ENCODE measurements at regions not wholly inside any gene's neighbourhood (a gene's known extent, or its start where the extent isn't known, plus 50 kb on each side); places are given as distances from the start of the nearest gene placed in this dataset.
A peak's percentile ranks its signal among the peaks of the same experiment; 100 is the strongest.

DNA sequence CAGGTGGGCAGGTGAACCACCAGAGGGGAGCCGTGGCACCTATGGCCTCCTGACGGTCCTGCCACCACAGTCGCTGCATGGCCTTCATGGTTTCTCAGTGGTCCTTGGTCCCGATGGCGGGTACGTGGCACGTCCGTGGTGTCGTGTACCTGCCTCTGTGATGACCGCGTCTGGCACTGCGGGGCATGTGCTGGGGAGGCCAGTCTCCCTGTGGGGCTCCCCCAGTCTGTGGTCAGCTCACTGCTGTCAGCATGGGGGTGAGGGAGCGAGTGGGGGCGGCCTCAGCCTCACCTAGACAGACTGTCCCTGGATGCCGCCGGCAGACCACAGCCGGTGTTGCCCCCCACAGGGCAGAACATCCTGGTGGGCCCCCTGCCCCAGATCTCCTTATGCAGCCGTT, 267.2 kb downstream of the SEC23A start:
- no peaks in the 10 kb centered on the region for H3K36me3 Mint-ChIP-seq
- Histone ChIP-seq H3K4me2 (replicated peaks; ENCODE audit: extremely low read depth, low read length, poor library complexity, severe bottlenecking) (no peak overlapping the region), H3K4me1 (ENCODE audit: control insufficient read depth in 1 of 2, insufficient read depth in 2 of 2, low read length in 2 of 2) (no peaks in the 10 kb centered on the region), H3K9me3 (replicated peaks in 1 of 2; ENCODE audit: control insufficient read depth in 1 of 2, insufficient read depth in 1 of 2, low read length in 2 of 2) (no peaks in the 10 kb centered on the region), H3K36me3 (replicated peaks in 1 of 2; ENCODE audit: control insufficient read depth in 1 of 2, insufficient read depth in 2 of 2, low read length in 2 of 2) (no peaks in the 10 kb centered on the region), H3K27ac (ENCODE audit: low read depth in 1 of 2, low read length in 2 of 2) (no peak overlapping the region), H3K27me3 (ENCODE audit: control insufficient read depth in 2 of 2, insufficient read depth in 2 of 2, low read length in 2 of 2) (no peaks in the 10 kb centered on the region), H3K4me3 (replicated peaks in 1 of 3; ENCODE audit: low read depth in 2 of 3, low read length in 3 of 3) (no peak overlapping the region), H4K20me1 (ENCODE audit: insufficient read depth, low read length) (no peaks in the 10 kb centered on the region), H3K9ac (ENCODE audit: insufficient read depth, low read length, poor library complexity, severe bottlenecking) (no peak overlapping the region), H2AFZ (ENCODE audit: insufficient read depth, low read depth, low read length, poor library complexity, severe bottlenecking) (no peak overlapping the region), H3K79me2 (ENCODE audit: insufficient read depth, low read length) (no peaks in the 10 kb centered on the region)
- TF ChIP-seq, protein P1, sequence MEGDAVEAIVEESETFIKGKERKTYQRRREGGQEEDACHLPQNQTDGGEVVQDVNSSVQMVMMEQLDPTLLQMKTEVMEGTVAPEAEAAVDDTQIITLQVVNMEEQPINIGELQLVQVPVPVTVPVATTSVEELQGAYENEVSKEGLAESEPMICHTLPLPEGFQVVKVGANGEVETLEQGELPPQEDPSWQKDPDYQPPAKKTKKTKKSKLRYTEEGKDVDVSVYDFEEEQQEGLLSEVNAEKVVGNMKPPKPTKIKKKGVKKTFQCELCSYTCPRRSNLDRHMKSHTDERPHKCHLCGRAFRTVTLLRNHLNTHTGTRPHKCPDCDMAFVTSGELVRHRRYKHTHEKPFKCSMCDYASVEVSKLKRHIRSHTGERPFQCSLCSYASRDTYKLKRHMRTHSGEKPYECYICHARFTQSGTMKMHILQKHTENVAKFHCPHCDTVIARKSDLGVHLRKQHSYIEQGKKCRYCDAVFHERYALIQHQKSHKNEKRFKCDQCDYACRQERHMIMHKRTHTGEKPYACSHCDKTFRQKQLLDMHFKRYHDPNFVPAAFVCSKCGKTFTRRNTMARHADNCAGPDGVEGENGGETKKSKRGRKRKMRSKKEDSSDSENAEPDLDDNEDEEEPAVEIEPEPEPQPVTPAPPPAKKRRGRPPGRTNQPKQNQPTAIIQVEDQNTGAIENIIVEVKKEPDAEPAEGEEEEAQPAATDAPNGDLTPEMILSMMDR (IDR thresholded peaks at IDR 0.05), result no peak
- no peak for DNase-seq
- H3K27ac Mint-ChIP-seq, result no peak overlapping the region
- WGBS (ENCODE audit: insufficient coverage), result 93% methylated on average over 12 of the region's 18 CpGs
- H3K27me3 Mint-ChIP-seq (ENCODE audit: low read depth in 3 of 3), result peaks cover 0 to 2% (median 0%) of the 10 kb centered on the region in 3 donors
- intact Hi-C loops (cut with micrococcal nuclease), result no loop called here
- peaks cover 17% of the 10 kb centered on the region for H3K4me1 Mint-ChIP-seq
- H3K9me3 Mint-ChIP-seq, result peaks cover 0 to 4% (median 0%) of the 10 kb centered on the region in 7 donors
- H3K4me3 Mint-ChIP-seq, result no peak overlapping the region

DNA sequence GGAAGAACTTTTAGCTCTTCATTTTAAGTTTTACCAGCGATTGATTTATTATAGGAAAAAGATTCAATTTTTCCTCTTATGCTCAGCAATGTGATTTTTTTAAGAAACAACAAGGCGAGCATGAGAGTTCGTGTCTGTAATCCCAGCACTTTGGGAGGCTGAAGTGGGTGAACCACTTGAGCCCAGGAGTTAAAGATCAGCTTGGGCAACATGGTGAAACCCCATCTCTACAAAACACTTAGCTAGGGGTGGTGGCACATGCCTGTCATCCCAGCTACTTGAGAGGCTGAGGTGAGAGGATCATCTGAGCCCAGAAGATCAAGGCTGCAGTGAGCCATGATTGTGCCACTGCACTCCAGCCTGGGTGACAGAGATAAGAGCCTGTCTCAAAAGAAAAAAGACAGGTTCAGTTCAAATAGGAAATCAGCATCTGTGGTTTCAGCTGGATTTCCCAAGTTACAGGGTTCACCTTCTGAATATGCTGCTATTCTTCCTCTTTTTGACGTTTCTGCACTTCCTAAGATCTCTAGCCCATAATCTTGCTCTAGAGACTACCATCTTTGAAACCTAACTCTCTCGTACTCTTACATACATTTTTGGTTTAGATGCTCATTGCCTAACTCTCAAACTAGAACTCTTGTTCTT, 274.7 kb downstream of the SEC23A start:
- peak overlapping the region in 1 of 2 donors; percentile 40 for H3K4me3 Mint-ChIP-seq
- Histone ChIP-seq H3K27ac (ENCODE audit: low read depth in 1 of 2, low read length in 2 of 2) (peak overlapping the region in 1 of 2 donors; percentile 55), H3K36me3 (replicated peaks in 1 of 2; ENCODE audit: control insufficient read depth in 1 of 2, insufficient read depth in 2 of 2, low read length in 2 of 2) (no peaks in the 10 kb centered on the region), H3K4me2 (replicated peaks; ENCODE audit: extremely low read depth, low read length, poor library complexity, severe bottlenecking) (peak overlapping the region; percentile 20), H4K20me1 (ENCODE audit: insufficient read depth, low read length) (no peaks in the 10 kb centered on the region), H2AFZ (ENCODE audit: insufficient read depth, low read depth, low read length, poor library complexity, severe bottlenecking) (peak overlapping the region; percentile 34), H3K79me2 (ENCODE audit: insufficient read depth, low read length) (no peaks in the 10 kb centered on the region), H3K9ac (ENCODE audit: insufficient read depth, low read length, poor library complexity, severe bottlenecking) (no peak overlapping the region), H3K4me1 (ENCODE audit: control insufficient read depth in 1 of 2, insufficient read depth in 2 of 2, low read length in 2 of 2) (peaks cover 25 to 35% of the 10 kb centered on the region in 2 donors), H3K4me3 (replicated peaks in 1 of 3; ENCODE audit: low read depth in 2 of 3, low read length in 3 of 3) (peak overlapping the region in 1 of 3 experiments; percentile 34), H3K9me3 (replicated peaks in 1 of 2; ENCODE audit: control insufficient read depth in 1 of 2, insufficient read depth in 1 of 2, low read length in 2 of 2) (no peaks in the 10 kb centered on the region), H3K27me3 (ENCODE audit: control insufficient read depth in 2 of 2, insufficient read depth in 2 of 2, low read length in 2 of 2) (no peaks in the 10 kb centered on the region)
- intact Hi-C loops (cut with micrococcal nuclease), result no loop called here
- no peaks in the 10 kb centered on the region for H3K36me3 Mint-ChIP-seq
- H3K4me1 Mint-ChIP-seq, result peaks cover 43% of the 10 kb centered on the region
- peaks cover 0 to 3% (median 0%) of the 10 kb centered on the region in 7 donors for H3K9me3 Mint-ChIP-seq
- H3K27ac Mint-ChIP-seq, result peak overlapping the region; percentile 2 to 72 (median 55)
- H3K27me3 Mint-ChIP-seq (ENCODE audit: low read depth in 3 of 3), result no peaks in the 10 kb centered on the region
- peak; percentile 6 to 48 (median 28) for DNase-seq
- TF ChIP-seq, protein P1 (IDR thresholded peaks at IDR 0.05), result no peak
- WGBS (ENCODE audit: insufficient coverage), result 0% methylated on average over 2 of the region's 5 CpGs
